ENCODE measurements at regions not wholly inside any gene's neighbourhood (a gene's known extent, or its start where the extent isn't known, plus 50 kb on each side); places are given as distances from the start of the nearest gene placed in this dataset.

DNA sequence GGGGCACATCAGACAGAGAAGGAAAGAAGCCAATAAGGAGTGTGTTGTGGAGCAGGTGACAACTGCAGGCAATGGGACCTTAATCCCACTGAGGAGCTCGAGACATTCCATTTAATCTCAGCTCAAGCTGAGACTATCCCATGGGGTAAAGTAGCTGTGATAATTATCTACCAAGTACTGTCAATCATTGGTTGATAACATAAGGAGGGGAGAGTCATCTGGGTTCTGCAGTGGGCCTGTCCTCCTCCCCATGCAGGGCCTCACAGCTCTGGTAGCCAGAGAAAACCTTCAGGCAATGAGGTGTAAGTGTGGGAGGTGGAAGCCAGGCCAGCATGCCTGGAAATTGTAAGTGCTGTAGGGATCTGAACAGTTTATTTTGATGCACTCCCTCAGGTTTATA, 375.0 kb upstream of the ARID1B start:
- no peak for DNase-seq

- DNase-seq = no peak
These were observed 376.7 kb upstream of the ARID1B start for GRCh38 chr6:156400487-156400886.

- no peak for DNase-seq
These were observed 378.2 kb upstream of the ARID1B start for GRCh38 chr6:156398966-156399365.

- DNase-seq = no peak
These were observed 378.8 kb upstream of the ARID1B start for GRCh38 chr6:156398371-156398770.

DNA sequence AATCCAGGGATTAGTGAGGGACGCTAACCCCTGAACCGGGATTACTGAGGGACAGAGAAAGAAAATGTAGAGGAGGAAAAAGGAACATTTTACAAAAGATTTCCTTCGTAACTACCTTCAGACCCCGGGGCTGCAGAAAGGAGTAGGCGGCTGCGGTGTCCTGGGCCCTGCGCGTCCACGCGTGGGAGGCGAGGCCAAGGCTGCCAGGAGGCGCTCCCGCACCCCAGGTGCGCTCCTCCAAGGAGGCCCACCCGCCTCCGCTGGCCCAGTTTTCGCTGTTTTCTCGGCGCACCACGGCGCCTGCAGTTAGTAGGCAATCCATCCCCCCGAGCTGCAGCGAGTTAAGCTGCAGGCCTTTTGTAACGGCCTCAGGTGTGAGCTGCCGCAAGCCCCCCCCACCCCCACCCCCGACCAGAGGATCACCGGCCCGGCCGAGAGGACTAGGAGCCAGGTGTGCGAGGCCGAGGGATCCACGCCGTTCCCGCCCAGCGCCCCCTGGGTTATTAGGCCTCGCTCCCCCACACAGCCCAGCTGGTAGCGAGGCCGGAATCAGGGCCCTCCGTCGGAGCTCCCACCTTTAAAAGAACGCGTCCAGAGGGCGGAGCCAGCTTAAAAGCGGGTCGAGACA, 380.3 kb upstream of the ARID1B start:
- peak; percentile 19 for DNase-seq

- DNase-seq = peak; percentile 74
These were observed 381.0 kb upstream of the ARID1B start for GRCh38 chr6:156396068-156396771.

GRCh38 chr6:156395276-156395675, 381.9 kb upstream of the ARID1B start:
- peak; percentile 66 for DNase-seq

DNA sequence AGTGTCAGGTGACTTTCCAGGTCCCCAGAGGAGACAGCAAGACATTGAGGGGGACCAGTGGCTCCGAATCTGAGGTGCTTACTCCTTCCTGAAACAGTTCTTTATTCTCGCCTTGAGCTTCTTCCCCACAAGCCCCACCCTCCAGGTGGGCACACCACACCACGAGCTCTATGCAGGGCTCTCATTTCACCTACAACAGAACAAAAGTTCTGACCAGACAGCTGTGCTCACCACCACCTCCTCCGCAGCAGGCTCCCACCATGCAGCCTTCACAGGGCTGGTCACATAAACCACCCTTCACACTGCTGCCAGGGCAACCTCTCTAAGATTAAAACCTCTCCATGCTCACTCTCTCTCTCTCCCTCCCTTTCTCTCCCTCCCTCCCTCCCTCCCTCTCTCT, 384.5 kb upstream of the ARID1B start:
- no peak for DNase-seq

DNA sequence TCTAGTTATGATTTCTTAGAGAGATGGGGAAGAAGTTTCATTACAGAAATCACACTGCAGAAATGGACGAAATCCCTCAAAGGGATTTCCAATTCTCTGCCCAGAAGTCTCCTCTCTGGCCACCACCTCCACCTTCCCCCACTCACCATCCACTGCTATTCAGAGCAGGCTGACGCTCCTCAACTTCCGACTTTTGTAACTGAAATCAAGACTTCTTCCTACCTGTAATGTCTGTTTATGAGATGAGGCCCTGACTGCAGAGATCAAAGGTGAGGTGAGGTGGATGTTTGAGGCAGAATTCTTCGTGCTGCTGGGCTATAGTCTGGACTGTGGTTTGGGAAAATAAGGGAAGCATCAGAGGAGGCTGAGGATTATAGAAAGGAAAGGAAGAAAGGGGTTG, 385.2 kb upstream of the ARID1B start:
- DNase-seq = no peak

- DNase-seq = no peak
These were observed 386.0 kb upstream of the ARID1B start for GRCh38 chr6:156391061-156391672.

DNA sequence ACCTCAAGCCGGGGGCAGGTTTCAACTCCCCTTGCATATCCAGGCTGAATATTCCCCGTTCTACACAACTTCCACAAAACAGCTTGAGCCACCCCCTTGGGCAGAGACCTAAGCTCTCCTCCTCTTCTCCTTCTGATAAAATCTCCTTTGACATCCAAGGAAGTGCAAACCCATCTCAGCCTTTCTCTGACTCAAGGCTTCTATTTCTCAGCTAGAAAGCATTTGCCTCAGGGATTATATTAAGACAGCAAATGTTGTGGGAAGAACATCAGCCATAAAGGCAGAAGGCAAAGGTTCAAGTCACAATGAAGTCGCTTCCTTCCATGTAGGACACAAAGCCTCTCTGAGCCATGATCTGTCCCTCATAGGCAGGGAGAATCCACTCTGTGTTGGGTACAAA, 386.6 kb upstream of the ARID1B start:
- DNase-seq = no peak

DNA sequence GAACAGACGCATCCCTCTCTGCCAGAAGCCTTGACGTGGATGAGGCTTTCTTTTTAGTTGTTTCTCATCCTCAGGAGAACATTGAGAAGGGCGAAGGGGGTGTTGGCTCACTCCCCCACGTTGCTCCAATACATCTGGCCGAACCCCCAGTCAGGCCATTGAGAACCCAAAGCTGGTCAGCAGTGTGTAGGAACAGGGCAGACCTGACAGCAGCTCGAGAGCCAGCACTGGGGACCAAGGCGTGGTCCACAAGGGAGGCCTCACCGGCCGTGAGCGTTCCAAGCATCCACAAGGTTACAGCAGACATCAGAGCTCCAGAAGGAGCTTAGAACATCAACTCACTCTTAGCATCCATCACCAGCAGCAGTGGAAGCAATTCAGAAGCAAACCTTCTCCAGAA, 387.9 kb upstream of the ARID1B start:
- DNase-seq = no peak

- DNase-seq = no peak
These were observed 389.7 kb upstream of the ARID1B start for GRCh38 chr6:156387472-156387871.

DNA sequence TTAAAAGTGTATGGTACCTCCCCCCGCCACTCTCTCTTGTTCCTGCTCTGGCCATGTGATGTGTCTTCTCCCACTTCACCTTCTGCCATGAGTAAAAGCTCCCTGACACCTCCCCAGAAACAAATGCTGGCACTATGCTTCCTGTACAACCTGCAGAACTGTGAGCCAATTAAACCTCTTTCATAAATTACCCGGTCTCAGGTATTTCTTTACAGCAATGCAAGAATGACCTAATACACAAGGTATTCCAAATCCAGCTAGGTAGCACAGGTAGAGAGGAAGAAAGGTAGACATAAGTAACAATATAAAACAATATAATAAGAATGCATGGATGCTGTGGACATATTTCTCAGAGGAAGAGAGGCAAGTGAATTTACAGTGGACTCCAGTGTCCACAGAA, 394.1 kb upstream of the ARID1B start:
- no peak for DNase-seq

GRCh38 chr6:156379392-156380289, 397.5 kb upstream of the ARID1B start:
- DNase-seq = no peak

GRCh38 chr6:156378853-156379252, 398.3 kb upstream of the ARID1B start:
- DNase-seq = peak; percentile 12

DNA sequence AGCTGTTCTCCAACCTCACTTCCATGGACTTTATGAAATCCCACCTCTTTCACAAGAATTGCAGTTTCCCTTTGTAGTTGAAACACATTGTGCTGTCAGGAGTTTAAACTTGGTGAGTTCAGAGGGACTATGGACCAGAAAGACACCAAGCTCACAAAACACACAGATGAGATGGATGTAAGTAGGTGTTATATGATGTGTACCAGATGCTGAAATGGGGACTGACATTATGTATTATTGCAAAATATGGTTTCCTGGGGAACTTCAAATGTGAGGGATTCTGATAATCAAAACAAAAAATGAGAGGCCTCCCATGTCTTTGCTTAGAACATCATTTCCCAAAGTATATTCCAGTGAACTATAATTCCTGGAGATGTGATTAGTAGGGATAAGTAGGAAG, 401.1 kb upstream of the ARID1B start:
- no peak for DNase-seq

DNA sequence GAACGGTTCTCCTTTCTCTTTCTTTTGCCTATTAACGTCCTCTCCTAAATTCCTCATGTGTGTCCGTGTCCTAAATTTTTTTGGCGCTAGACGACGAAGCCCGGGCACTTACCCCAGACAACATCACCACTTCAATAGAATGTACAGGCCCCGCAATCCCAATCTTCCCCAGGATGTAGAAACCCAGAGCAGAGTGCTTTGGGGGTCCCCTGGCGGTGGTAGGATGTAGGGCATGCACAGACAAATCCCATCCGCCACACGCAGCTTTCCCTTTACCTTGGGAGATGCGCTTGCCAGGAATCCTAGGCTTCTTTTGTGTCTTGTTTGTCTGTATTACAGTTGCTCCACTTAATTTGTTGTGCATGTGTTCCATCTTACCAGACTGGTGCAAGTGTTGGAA, 417.3 kb upstream of the ARID1B start:
- no peak for DNase-seq

- no peak for DNase-seq
These were observed 424.3 kb upstream of the ARID1B start for GRCh38 chr6:156352861-156353260.

GRCh38 chr6:156351346-156351966, 425.7 kb upstream of the ARID1B start:
- DNase-seq = no peak

DNA sequence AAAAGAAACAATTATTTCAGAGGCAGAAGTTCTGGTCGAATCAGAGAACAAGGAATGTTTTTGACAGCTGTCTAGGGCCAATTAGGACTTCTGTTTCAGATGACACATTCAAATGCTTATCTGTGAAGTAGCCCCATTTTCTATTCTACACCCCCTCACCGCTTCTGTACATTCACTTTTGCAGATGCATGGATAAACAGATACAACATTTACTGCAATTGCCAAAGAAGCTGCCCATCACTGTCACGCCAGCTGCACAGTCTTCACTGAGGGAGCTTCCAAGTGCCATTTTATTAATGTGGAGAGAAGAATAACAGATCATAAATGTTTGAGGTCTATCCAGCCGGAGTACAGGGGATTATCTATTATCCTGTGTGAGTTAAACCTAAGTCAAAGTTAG, 426.8 kb upstream of the ARID1B start:
- no peak for DNase-seq

GRCh38 chr6:156348849-156349248, 428.3 kb upstream of the ARID1B start:
- no peak for DNase-seq

DNA sequence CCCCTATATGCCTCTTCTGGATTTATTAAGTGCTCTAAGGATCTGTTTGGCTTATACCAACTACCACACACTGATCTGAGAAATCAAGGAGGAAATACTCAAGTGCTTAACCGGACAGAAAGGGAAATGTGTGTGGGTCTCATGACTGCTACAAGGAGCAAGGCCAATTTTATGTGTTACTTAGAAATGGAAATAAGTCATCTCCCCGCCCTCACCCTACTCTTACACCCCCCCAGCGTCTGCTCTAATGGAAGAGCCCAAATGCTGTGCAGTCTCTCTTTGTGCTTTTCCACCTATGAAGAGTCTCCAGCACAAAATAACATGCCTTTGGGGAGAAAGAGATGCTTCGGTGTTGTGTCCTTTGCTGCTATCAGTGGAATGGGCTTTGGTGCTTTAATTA, 428.8 kb upstream of the ARID1B start:
- DNase-seq = no peak
